Activated CD8-positive, alpha-beta T cell treated with anti-CD3 and anti-CD28 coated beads for 36 hours (primary cell): ENCODE measurements at regions not wholly inside any gene's neighbourhood (a gene's known extent, or its start where the extent isn't known, plus 50 kb on each side); places are given as distances from the start of the nearest gene placed in this dataset.

ENCODE experiments used
- ATAC-seq: fragments of 200-7000 bp; cut with Tn5 transposase; one replicate; pipeline ENCODE4 v1.10.0; 2021; ENCODE audit warnings: mild to moderate bottlenecking, moderate library complexity
- CTCF ChIA-PET: fragments of 350-600 bp; sonication (Branson Sonifier 250); formaldehyde crosslinking; loops from one replicate; lab custom pipeline; 2021; ENCODE audit warnings: antibody characterized with exemption; lab: Charles Lee
- POLR2A ChIA-PET: fragments of 350-600 bp; sonication (Branson Sonifier 250); formaldehyde crosslinking; loops from one replicate; lab custom pipeline; 2021; ENCODE audit warnings: antibody characterized with exemption; lab: Charles Lee
- DNase-seq: peaks from one replicate; pipeline ENCODE4 v3.0.0-alpha.2; 2020
- H3K27ac Mint-ChIP-seq: one replicate; pipeline ENCODE4 v1.8.0; 2021; ENCODE audit warnings: mild to moderate bottlenecking, mixed read lengths
- H3K27me3 Mint-ChIP-seq: one replicate; pipeline ENCODE4 v1.8.0; 2021; ENCODE audit warnings: mixed read lengths
- H3K36me3 Mint-ChIP-seq: one replicate; pipeline ENCODE4 v1.8.0; 2021; ENCODE audit warnings: low read depth, mixed read lengths
- H3K4me1 Mint-ChIP-seq: one replicate; pipeline ENCODE4 v1.8.0; 2021; ENCODE audit warnings: low read depth, mixed read lengths
- H3K4me3 Mint-ChIP-seq: one replicate; pipeline ENCODE4 v1.8.0; 2021; ENCODE audit warnings: mild to moderate bottlenecking, moderate library complexity, mixed read lengths
- H3K9me3 Mint-ChIP-seq: one replicate; pipeline ENCODE4 v1.8.0; 2021; ENCODE audit warnings: mixed read lengths
- intact Hi-C: fragments of 100-400 bp; cut with micrococcal nuclease; formaldehyde crosslinking; loops from one replicate; pipeline ENCODE4 v1.10.0; 2022
- TF ChIP-seq, protein P1 (sequence below): fragments of 200-600 bp; IDR thresholded peaks from one replicate; pipeline ENCODE4 v1.8.0; 2022; ENCODE audit warnings: antibody characterized with exemption, mild to moderate bottlenecking

DNA sequence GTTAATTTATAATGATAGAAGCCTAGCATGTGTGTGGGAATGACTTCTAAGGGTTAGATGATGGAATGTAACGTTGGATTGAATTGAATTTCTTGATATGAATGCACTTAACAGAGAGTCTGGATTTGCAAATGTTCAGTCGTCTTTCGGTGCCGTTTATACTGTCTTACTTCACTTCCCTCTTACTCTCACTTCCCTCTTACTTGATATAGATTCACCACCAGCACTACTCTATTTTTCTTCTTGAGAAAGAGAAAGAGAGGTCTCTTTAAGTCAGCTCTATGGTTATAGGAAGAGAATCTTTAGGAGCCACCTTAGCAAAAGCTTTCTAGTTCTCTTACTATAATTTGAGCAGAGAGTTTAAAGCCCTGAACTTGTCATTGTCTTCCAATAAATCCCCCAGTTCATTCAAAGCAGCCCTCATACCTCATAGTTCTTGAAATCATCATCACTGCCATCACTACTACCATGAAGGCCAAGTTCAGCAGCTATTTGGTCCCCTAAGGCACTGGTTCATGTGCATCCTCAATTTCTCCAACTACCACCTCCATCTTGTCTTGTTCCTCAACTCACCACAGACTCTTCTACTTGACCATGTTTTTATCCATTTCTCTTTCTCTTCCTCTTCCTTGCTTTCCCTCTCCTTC, 501.7 kb upstream of the TCF4 start:
- ATAC-seq: no peak
- H3K9me3 Mint-ChIP-seq: no peaks in the 10 kb centered on the region
- no peak overlapping the region for H3K27ac Mint-ChIP-seq
- ChIA-PET POLR2A (no interaction called here), CTCF (no interaction called here)
- no peak for DNase-seq
- H3K4me1 Mint-ChIP-seq: no peaks in the 10 kb centered on the region
- H3K27me3 Mint-ChIP-seq: peaks cover 9% of the 10 kb centered on the region
- intact Hi-C loops: no loop called here
- TF ChIP-seq, protein P1, sequence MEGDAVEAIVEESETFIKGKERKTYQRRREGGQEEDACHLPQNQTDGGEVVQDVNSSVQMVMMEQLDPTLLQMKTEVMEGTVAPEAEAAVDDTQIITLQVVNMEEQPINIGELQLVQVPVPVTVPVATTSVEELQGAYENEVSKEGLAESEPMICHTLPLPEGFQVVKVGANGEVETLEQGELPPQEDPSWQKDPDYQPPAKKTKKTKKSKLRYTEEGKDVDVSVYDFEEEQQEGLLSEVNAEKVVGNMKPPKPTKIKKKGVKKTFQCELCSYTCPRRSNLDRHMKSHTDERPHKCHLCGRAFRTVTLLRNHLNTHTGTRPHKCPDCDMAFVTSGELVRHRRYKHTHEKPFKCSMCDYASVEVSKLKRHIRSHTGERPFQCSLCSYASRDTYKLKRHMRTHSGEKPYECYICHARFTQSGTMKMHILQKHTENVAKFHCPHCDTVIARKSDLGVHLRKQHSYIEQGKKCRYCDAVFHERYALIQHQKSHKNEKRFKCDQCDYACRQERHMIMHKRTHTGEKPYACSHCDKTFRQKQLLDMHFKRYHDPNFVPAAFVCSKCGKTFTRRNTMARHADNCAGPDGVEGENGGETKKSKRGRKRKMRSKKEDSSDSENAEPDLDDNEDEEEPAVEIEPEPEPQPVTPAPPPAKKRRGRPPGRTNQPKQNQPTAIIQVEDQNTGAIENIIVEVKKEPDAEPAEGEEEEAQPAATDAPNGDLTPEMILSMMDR: no peak
- no peak overlapping the region for H3K4me3 Mint-ChIP-seq
- no peaks in the 10 kb centered on the region for H3K36me3 Mint-ChIP-seq

DNA sequence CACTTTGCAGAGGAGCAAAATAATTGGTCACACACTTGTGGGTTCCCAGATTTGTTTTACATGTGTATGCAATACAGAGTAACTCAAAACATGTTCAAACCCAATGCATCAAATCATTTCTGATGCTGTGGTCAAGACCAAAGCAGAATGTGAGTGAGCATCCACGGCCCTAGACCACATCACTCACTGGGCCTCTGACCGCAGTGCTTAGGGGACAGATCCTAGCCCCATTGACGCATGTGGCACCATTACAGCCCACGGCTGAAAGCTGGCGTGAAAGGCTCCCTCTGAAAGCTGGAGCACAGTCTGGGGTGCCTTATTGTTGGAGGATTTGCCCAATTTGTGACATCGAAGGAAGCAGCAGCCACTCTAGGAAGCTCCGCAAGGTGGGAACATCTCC, 498.8 kb upstream of the TCF4 start:
- H3K27ac Mint-ChIP-seq: no peak overlapping the region
- no peaks in the 10 kb centered on the region for H3K4me1 Mint-ChIP-seq
- H3K9me3 Mint-ChIP-seq: no peaks in the 10 kb centered on the region
- ATAC-seq (no peak), DNase-seq (no peak)
- intact Hi-C loops: no loop called here
- H3K27me3 Mint-ChIP-seq: peaks cover 3% of the 10 kb centered on the region
- ChIA-PET POLR2A (no interaction called here), CTCF (no interaction called here)
- TF ChIP-seq, protein P1: no peak
- H3K36me3 Mint-ChIP-seq: no peaks in the 10 kb centered on the region
- no peak overlapping the region for H3K4me3 Mint-ChIP-seq

GRCh38 chr18:56086176-56086575, 498.2 kb upstream of the TCF4 start:
- intact Hi-C loops: no loop called here
- Mint-ChIP-seq H3K36me3 (no peaks in the 10 kb centered on the region), H3K27ac (no peak overlapping the region), H3K27me3 (peaks cover 3% of the 10 kb centered on the region), H3K4me3 (no peak overlapping the region), H3K9me3 (no peaks in the 10 kb centered on the region), H3K4me1 (no peaks in the 10 kb centered on the region)
- ATAC-seq (no peak), DNase-seq (no peak)
- CTCF ChIA-PET: no interaction called here
- POLR2A ChIA-PET: no interaction called here
- TF ChIP-seq, protein P1: no peak

DNA sequence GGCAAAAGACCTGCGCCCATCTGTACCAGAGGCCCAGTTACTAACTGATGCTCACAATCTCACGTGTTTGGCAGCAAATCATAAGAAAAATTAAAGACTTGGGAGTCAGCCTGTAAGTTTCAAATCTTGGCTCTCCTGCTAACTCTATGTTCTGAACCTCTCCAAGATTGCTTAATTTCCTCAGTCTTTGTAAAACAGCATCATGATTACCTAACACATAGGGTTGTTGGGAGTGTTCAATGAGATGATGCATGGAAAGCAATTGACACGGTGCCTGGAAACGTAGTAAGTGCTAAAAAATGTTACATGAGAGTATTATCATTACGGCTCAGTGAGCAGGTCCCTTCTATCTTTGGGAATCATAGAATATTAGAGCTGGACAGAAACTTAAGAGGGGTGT, 497.6 kb upstream of the TCF4 start:
- ATAC-seq (no peak), DNase-seq (no peak)
- no peaks in the 10 kb centered on the region for H3K4me1 Mint-ChIP-seq
- H3K4me3 Mint-ChIP-seq: no peak overlapping the region
- POLR2A ChIA-PET: no interaction called here
- CTCF ChIA-PET: no interaction called here
- no peaks in the 10 kb centered on the region for H3K36me3 Mint-ChIP-seq
- peaks cover 3% of the 10 kb centered on the region for H3K27me3 Mint-ChIP-seq
- no peaks in the 10 kb centered on the region for H3K9me3 Mint-ChIP-seq
- H3K27ac Mint-ChIP-seq: no peak overlapping the region
- TF ChIP-seq, protein P1: no peak
- intact Hi-C loops: no loop called here

DNA sequence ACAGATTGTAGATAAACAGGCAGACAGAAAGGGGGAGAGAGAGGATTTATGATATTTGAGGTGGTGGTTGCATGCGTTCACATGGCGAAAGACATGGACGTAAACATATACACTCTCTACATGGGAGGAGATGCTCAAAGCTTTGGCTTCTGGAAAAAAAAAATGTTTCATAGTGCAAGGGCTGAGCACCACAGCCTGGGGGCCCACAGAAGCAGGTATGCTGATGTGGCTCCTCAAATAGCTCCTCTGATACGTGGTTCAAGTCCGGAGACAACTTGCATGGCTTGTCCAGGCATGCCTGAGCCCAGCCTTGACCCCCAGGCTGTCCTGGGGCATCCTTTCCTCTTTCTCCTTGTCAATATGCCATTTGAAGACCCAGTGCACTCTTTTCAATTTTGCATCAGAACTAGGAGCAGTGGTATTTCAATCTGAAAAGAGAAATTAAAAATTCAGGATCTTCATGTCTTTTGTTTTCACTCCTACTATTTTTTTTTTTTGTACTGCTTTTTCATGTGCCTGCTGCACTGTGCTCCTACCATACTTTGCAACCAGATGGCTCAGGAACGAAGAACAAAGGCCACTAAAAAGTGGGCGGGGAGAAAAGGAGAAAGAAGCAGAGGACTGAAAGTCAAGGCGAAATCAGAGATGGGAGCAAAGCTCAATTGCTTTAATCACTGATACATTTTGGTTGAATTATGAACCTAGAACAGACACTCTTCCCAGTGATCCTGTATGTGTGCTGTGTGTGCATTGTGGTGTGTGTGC, 495.7 kb upstream of the TCF4 start:
- TF ChIP-seq, protein P1: no peak
- ChIA-PET CTCF (no interaction called here), POLR2A (no interaction called here)
- no peaks in the 10 kb centered on the region for H3K9me3 Mint-ChIP-seq
- DNase-seq (no peak), ATAC-seq (no peak)
- H3K27me3 Mint-ChIP-seq: no peaks in the 10 kb centered on the region
- no peak overlapping the region for H3K4me3 Mint-ChIP-seq
- no peaks in the 10 kb centered on the region for H3K36me3 Mint-ChIP-seq
- H3K27ac Mint-ChIP-seq: no peak overlapping the region
- H3K4me1 Mint-ChIP-seq: no peaks in the 10 kb centered on the region
- intact Hi-C loops: no loop called here
